T47D (cell line): ENCODE measurements at regions not wholly inside any gene's neighbourhood (a gene's known extent, or its start where the extent isn't known, plus 50 kb on each side); places are given as distances from the start of the nearest gene placed in this dataset.
"Not testable (repeated sequence)": the region's sequence is repeated elsewhere in the genome, so short reads cannot be mapped to it uniquely, and the experiment has no call there.

Source experiments
- DNase-seq, 2 experiments: peaks; one replicate each; pipeline versions ENCODE4 v3.0.0 to v3.0.0-alpha.2; 2011 to 2012; ENCODE audit warnings: low read depth in 1 of 2, low spot score in 1 of 2
- JUND ChIP-seq: IDR thresholded peaks from 2 replicates; pipeline ENCODE4 v1.6.1; 2012; ENCODE audit warnings: low read depth
- in situ Hi-C: cut with HindIII; loops from 2 replicates; pipeline ENCODE4 v1.10.0; 2016; ENCODE audit warnings: low sequenced_read_pairs, low pct_unique_long_range_greater_than_20kb

DNA sequence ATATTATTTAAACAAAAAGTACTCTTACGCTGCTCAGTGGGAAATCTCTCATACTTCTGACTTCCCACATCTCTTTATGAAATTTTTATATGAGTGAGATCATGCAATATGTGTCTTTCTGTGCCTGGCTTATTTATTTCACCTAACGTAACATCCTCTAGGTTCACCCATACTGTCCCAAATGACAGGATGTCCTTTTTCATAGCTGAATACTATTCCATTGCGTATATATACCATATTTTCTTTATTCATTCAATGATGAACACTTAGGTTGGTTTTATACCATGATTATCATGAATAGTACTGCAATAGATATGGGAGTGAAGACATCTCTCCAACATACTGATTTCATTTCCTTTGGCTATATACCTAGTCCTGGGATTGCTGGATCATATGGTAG, 57.8 kb upstream of the TPP2 start:
- in situ Hi-C loops: no loop called here
- no peak for DNase-seq
- no peak for TF ChIP-seq JUND

DNA sequence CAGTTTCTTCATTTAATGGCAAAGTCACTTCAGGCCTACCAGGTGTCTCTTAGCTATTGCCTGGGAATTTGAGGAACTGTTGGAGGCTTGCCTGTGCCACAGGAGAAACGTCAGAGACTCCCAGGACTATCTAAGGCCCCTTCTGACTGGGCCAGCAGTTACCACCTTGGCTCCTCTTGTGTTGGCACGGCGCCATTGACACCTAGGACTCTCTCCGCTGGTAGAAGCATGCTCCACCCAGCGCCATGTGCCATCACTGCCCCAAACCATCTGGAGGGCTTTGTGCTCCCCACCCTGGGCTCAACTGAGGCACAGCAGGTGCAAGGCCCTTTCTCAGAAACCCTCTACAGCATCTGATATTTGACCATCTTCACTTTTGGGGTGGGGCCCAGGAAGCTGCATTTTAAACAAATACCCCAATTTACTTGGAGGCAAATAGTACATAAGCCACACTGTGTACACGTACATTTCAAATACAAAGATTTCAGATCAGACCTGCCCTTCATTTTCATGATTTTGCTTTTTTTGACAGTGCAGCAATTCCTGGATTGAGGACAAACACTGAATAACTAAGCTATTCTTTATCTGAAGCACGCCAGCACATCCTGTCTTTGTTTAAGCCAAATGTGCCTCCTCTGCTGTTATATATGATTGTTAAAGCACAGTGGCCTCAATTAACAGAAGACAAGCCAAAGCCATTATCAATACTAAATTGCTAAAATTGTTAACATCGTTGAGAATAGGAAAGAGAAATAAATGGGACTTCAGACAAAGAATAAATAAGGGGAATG, 59.9 kb upstream of the TPP2 start:
- in situ Hi-C loops: no loop called here
- no peak for TF ChIP-seq JUND
- no peak for DNase-seq

GRCh38 chr13:102536196-102536595, 60.6 kb upstream of the TPP2 start:
- in situ Hi-C loops: no loop called here
- no peak for DNase-seq
- no peak for TF ChIP-seq JUND

GRCh38 chr13:102530751-102531150, 66.0 kb upstream of the TPP2 start:
- DNase-seq: no peak

GRCh38 chr13:102522251-102522650, 74.5 kb upstream of the TPP2 start:
- not testable (repeated sequence) for DNase-seq

More at GRCh38 chr13:102530751-102531150, 66.0 kb upstream of the TPP2 start:
- in situ Hi-C loops: no loop called here
- TF ChIP-seq JUND: no peak

DNA sequence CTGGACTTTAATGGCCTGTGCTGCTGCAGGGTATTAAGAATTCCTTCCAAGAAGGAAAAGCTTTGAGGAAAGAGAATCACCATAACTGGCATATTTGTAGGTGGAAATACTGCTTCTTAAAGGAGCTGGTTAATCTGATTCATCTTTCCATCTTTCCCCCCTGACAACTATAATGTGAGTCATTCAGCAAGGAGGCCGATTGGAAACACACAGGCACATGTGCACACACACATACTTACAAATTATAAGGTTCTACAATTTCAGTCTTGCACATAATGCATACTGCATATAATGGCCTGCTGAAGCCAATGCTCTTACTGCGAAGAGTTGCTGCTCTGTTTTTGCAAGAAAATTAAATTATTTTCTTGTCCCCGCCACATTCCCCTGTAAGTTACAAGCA, 78.8 kb upstream of the TPP2 start:
- no peak for TF ChIP-seq JUND
- DNase-seq: no peak
- in situ Hi-C loops: no loop called here

More at GRCh38 chr13:102522251-102522650, 74.5 kb upstream of the TPP2 start:
- in situ Hi-C loops: not testable (repeated sequence)

- no peak for TF ChIP-seq JUND
- DNase-seq: no peak
- in situ Hi-C loops: no loop called here
Observed at GRCh38 chr13:102510072-102510471, 86.7 kb upstream of the TPP2 start.

DNA sequence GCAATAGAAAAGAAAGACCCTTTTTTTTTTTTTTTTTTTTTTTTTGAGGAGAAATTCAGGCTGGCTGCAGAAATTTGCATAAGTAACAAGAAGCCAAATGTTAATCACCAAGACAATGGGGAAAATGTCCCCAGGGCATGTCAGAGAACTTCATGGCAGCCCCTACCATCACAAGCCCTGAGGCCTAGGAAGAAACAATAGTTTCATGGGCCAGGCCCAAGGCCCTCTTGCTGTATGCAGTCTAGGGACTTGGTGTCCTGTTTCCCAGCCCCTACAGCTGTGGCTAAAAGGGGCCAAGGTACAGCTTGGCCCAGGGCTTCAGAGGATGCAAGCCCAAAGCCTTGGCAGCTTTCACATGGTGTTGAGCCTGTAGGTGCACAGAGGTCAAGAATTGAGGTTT, 88.4 kb upstream of the TPP2 start:
- no peak for TF ChIP-seq JUND
- no peak for DNase-seq
- in situ Hi-C loops: no loop called here

DNA sequence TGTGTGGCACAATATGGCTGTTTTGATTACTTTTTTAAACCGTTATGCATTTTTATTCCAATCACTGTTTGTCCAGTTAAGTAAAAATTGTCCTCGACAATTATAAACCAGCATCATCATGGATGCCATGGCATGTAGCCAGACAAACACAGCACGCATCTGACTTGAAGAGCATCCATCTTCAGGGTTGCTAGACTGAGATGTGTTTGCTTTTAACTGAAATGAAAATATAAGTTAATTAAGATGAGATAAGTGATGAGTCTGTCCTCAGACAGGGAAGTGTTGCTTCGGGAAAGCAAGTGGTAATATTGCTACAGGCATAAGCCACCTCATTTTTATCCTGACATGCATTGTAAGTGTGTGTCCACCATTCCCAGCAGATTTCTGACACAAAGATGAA, 92.8 kb upstream of the TPP2 start:
- no peak for TF ChIP-seq JUND
- DNase-seq: no peak
- in situ Hi-C loops: no loop called here

DNA sequence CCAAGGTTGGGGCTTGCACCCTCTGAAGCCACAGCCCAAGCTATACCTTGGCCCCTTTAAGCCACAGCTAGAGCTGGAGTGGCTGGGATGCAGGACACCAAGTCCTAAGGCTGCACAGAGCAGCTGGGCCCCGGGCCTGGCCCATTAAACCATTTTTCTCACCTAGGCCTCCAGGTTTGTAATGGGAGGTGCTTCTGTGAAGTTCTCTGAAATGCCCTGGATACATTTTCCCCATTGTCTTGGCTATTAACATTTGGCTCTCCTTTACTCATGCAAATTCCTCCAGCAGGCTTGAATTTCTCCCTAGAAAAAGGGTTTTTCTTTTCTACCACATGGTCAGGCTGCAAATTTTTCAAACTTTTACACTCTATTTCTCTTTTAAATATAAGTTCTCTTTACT, 93.8 kb upstream of the FGF14 start:
- DNase-seq: no peak
- TF ChIP-seq JUND: no peak
- in situ Hi-C loops: no loop called here

DNA sequence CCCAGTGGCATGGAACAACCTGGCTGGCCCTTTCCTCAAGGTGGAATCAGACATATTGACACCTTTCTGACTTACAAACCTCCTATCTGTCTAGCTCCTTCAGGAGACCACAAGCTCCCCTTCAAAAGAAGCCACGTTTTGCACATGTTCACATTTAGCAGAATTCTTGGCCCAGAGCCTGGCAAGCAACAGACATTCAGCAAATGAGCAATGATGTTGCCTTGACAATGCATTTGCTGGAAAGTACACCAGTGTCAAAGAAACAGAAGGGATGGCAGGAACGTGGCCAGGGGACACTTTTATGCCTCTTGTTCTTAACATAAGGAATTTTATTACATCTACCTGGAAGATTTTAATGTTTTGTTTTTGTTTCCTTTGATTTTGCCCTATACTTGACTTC, 85.5 kb upstream of the FGF14 start:
- no peak for DNase-seq
- in situ Hi-C loops: no loop called here
- no peak for TF ChIP-seq JUND

- DNase-seq: peak in 1 of 2 experiments; percentile 40
- no peak for TF ChIP-seq JUND
- in situ Hi-C loops: no loop called here
Observed at GRCh38 chr13:102484329-102484728, 82.5 kb upstream of the FGF14 start.

DNA sequence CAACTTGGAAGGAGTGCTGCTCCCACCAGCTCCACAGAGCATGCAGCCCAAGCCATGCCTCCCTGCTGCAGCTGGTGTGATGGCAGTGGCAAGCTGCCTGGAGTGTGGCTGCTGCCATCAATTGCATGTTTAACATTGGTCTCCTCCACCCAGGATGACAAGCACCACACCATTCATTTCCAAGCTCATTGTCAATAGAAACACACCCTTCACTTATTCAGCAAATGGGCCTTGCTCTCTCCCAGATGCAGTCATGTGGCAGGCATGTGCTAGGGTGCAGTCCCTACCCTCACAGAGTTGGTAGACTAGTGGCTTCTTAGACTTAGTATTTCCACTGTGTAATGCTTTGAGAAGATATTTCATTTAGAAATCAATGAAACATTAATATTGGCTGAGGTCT, 70.8 kb upstream of the FGF14 start:
- no peak for DNase-seq
- TF ChIP-seq JUND: no peak
- in situ Hi-C loops: no loop called here
